ENCODE measurements at regions not wholly inside any gene's neighbourhood (a gene's known extent, or its start where the extent isn't known, plus 50 kb on each side); places are given as distances from the start of the nearest gene placed in this dataset.

DNA sequence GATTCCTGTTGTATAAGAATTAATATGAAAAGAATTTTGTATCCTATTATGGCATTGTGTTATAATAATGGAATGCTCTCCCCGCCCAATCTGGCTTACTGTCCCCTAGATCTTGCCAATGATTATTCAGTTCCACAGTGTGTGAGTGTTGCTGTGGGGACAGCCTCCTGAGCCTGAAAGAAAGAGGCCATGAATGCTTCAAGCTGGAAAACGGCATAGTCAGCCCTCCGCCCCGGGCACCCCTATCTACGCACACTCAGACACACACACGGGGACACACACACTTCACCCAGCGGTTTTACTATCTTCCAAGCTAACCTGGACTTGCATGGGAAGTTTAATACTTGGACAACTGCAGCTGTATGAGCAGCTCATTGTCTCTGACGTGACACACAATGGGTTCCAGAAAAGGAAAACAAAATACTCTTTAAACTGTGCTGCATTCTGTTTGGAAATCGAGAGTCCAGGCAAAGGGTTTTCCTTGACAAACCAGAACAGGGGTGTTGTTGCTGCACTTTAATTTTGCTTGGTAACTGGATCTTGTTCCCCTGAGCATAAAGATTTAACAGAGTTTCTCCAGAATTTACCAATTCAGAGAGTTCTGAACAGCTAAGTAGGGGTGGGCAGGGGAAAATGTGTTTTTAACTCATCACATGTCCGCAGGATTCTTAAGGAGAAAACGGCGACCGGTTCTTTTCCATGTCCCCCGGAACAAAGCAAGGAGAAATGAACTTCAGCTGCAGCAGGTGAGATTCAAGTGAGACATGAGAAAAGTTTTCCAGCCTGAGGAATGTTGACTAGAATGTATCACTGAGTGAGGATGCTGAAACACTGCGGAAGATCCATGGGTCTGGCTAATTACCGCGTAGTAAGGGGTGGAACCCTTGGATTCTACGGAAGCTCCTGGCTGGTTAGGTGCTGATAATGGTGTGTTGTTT, 472.9 kb downstream of the FOXO1 start:
- intact Hi-C loops (cut with micrococcal nuclease), result loop anchor here (5.0 kb wide), 1 partner anchor 126 kb away; no protein-coding TSS in a partner anchor
- DNase-seq, result no peak
- H3K9me3 Mint-ChIP-seq, result peaks cover 5% of the 10 kb centered on the region
- no peak overlapping the region for H3K4me3 Mint-ChIP-seq
- H3K36me3 Mint-ChIP-seq (ENCODE audit: low read depth), result no peaks in the 10 kb centered on the region
- peaks cover 39% of the 10 kb centered on the region for H3K4me1 Mint-ChIP-seq
- H3K27ac Mint-ChIP-seq, result no peak overlapping the region
- no peaks in the 10 kb centered on the region for H3K27me3 Mint-ChIP-seq

DNA sequence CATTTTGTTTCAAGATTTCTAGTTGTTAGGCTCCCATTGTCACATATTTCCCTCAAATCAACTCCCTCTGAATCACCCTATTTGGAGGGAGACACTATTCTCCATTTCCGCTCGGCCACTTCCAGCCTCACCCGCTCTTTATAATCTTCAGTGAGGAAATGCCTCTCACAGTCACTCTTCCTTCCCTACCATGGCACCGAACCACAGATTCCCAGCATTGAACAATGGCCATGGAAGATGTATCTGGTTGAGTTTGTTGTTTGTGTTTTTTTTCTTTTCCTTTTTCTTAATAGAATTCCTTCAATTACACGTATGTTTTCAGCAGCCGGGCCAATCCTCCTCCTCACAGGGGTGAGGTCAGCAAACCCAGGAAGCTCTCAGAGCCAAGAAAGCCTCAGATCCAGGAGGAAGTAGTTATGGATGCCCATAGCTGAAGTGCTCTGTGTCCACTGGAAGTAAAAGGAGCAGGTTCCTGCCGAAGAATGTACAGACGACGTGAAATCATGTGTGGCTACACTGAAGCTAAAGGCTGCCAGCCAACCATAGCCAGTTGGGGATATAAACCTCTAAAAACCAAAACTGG, 472.1 kb downstream of the FOXO1 start:
- Mint-ChIP-seq H3K9me3 (peaks cover 8% of the 10 kb centered on the region), H3K27me3 (no peaks in the 10 kb centered on the region), H3K27ac (no peak overlapping the region), H3K4me1 (peaks cover 34% of the 10 kb centered on the region), H3K36me3 (ENCODE audit: low read depth) (peaks cover 2% of the 10 kb centered on the region), H3K4me3 (no peak overlapping the region)
- DNase-seq, result no peak
- intact Hi-C loops (cut with micrococcal nuclease), result loop anchor here (5.0 kb wide), 1 partner anchor 127 kb away; no protein-coding TSS in a partner anchor

DNA sequence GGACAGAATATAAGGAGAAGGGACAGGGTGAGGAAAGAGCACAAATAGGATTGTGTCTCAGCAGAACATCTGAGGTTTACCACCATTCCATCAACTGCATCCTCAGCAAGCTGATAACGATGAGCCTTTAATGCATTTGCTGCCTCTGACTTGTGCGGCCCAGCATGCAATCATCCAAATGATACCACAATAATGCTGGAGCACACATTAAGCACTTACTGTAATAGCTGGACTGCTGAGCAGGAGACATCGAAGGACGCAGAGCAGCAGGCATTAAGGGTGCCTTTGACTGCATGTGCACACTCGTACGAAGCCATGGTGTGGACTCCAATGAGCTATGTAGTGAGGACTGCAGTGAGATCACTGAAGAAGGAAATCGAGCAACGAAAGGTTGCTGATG, 469.4 kb downstream of the FOXO1 start:
- no peak for DNase-seq
- no peak overlapping the region for H3K27ac Mint-ChIP-seq
- intact Hi-C loops (cut with micrococcal nuclease), result no loop called here
- peaks cover 2% of the 10 kb centered on the region for H3K36me3 Mint-ChIP-seq (ENCODE audit: low read depth)
- peaks cover 13% of the 10 kb centered on the region for H3K4me1 Mint-ChIP-seq
- no peak overlapping the region for H3K4me3 Mint-ChIP-seq
- peaks cover 8% of the 10 kb centered on the region for H3K9me3 Mint-ChIP-seq
- H3K27me3 Mint-ChIP-seq, result no peaks in the 10 kb centered on the region

DNA sequence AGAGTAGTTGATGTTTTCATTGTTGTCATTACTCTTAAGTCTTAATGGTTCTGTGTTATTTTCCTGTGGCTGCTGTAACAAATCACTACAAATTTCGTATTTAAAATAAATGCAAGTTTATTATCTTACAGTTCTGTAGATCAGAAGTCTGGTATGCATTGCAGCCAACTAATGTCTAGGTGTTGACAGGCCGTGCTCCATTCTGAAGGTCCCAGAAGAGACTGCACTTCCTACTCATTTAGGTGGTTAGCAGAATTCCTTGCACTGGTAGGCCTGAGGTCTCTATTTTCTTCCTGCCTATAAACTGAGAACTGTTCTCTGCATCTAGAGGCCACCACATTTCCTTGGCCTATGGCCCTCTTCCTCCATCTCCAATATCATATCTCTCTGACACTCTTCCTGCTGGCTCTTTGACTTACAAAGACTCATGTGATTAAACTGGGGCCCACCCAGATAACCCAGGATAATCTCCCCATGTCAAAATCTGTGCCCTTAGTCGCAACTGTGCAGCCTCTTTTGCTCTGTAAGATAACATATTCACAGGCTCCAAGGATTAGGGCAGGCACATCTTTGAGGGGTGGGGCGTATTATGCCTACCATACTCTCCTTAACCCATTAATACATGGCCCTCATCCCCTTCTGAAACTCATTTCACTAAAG, 468.4 kb downstream of the FOXO1 start:
- Mint-ChIP-seq H3K27ac (no peak overlapping the region), H3K27me3 (no peaks in the 10 kb centered on the region), H3K9me3 (peaks cover 8% of the 10 kb centered on the region), H3K36me3 (ENCODE audit: low read depth) (peaks cover 2% of the 10 kb centered on the region), H3K4me3 (no peak overlapping the region), H3K4me1 (peaks cover 10% of the 10 kb centered on the region)
- intact Hi-C loops (cut with micrococcal nuclease), result no loop called here
- DNase-seq, result no peak

DNA sequence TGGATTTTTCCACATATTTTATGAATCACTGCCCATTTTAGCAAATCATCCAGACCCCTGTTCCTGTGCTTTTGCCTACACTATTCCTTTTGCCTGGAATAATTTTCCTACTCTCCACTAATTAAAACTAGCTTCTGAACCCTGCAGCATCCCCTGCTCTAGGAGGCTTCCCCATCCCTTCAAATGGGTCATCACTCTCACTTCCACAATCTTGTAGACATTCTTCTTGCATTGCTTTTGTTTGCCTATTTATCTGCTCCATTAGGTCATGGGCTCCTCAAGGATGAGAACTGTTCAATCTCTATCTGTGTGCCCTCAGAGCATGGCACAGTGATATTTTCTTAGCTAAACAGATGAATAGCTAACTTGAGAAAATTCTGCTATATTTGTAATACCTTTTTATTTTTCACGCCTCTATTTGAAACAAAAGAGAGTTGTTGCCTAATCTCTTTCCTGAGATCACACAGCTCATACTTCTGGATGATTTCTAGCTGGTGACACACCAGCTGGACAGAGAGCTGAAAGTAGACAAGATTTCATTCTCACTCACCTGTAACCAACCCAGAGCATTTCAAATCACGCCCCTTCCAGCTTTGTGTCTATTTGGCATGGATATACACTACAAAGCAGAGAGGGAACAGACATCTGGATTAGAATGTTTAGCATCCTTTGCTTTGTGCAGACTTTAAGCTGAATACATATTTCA, 466.0 kb downstream of the FOXO1 start:
- no peak overlapping the region for H3K27ac Mint-ChIP-seq
- no peak overlapping the region for H3K4me3 Mint-ChIP-seq
- no peak for DNase-seq
- peaks cover 2% of the 10 kb centered on the region for H3K36me3 Mint-ChIP-seq (ENCODE audit: low read depth)
- H3K27me3 Mint-ChIP-seq, result no peaks in the 10 kb centered on the region
- intact Hi-C loops (cut with micrococcal nuclease), result no loop called here
- H3K4me1 Mint-ChIP-seq, result peaks cover 17% of the 10 kb centered on the region
- H3K9me3 Mint-ChIP-seq, result peaks cover 8% of the 10 kb centered on the region

DNA sequence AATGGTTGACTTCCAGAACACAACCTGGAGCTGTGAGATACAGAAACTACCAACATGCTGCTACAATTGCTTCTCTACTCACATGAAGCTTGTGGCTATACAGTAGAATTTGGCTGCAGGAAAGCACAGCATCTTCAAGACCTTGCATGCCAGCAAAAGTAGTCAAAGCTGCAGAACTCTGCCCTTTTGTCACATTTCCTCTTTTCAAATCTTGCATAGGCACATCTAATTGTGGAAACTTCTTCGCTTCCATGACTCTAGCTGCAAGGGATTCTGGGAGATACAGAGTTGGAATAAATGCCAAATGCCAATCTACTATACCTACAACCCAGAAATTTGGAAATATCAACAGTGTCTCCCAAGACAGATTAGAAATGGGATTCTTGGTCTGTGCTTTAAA, 462.2 kb downstream of the FOXO1 start:
- H3K36me3 Mint-ChIP-seq (ENCODE audit: low read depth), result peaks cover 12% of the 10 kb centered on the region
- H3K4me3 Mint-ChIP-seq, result no peak overlapping the region
- H3K9me3 Mint-ChIP-seq, result peaks cover 5% of the 10 kb centered on the region
- DNase-seq, result no peak
- H3K4me1 Mint-ChIP-seq, result peaks cover 40% of the 10 kb centered on the region
- H3K27ac Mint-ChIP-seq, result no peak overlapping the region
- H3K27me3 Mint-ChIP-seq, result no peaks in the 10 kb centered on the region
- intact Hi-C loops (cut with micrococcal nuclease), result no loop called here

DNA sequence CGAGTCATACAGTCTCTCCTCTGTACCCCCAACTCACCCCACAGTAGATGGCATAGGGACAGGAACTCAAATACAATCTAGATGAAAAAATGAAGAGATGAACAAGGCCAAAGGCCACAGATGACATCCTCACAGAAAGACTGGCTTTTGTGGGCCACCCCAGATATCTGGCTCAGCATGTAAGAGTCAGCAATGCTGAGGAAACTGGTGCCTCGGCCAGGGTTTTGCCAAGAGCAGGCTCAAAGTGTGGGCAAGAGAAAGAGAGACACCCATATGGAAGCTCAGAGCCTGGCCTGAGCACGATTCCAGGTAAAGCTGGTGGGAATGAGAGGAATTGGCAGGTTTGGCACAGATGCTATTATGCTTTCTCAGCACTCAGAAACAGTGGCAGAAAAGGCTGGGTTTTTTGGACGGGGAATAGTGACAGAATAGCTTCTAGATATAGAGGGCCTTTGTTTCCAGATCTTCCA, 460.6 kb downstream of the FOXO1 start:
- DNase-seq, result no peak
- H3K36me3 Mint-ChIP-seq (ENCODE audit: low read depth), result peaks cover 12% of the 10 kb centered on the region
- intact Hi-C loops (cut with micrococcal nuclease), result loop anchor here (2.0 kb wide), 3 partner anchors 15 to 457 kb away; no protein-coding TSS in a partner anchor
- peaks cover 34% of the 10 kb centered on the region for H3K4me1 Mint-ChIP-seq
- H3K27me3 Mint-ChIP-seq, result no peaks in the 10 kb centered on the region
- peaks cover 5% of the 10 kb centered on the region for H3K9me3 Mint-ChIP-seq
- H3K4me3 Mint-ChIP-seq, result peak overlapping the region; percentile 31
- peak overlapping the region; percentile 97 for H3K27ac Mint-ChIP-seq

DNA sequence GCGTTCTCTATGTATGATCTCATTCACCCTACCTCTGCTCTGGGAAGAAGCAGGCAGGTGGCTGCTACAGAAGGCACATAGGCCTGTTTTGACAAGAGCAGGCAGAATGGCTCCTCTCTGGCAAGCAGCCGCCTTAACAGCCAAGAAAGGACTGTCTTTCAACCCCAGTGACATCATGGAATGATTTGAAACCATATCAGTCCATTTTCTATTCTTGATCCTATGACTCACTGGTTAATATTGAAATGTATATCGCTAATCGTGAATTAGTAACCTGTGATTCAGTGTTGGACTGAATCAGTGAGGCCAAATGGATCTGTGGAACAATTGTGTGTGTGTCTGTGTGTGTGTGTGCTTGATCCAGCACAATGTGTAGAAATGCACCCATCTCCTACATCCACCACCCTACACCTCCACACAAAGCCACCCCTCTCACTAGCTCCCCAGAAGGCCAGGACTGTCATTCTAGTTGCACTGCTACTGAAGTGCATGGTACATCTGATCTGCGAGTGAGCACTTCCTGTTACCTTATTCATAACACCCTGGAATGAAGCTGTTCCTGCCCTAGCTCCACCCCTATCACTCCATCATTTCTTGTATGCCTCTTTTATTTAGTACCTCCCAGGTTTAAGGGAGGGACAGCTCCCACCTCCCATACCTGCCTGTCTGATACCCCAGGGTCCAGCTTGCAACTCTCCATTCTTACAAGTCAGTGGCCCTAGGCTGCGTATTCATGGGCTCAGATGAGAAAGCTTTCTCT, 460.0 kb downstream of the FOXO1 start:
- H3K4me1 Mint-ChIP-seq, result peaks cover 37% of the 10 kb centered on the region
- peak overlapping the region; percentile 97 for H3K27ac Mint-ChIP-seq
- H3K4me3 Mint-ChIP-seq, result peak overlapping the region; percentile 63
- H3K36me3 Mint-ChIP-seq (ENCODE audit: low read depth), result peaks cover 12% of the 10 kb centered on the region
- intact Hi-C loops (cut with micrococcal nuclease), result loop anchor here (2.0 kb wide), 3 partner anchors 16 to 456 kb away; no protein-coding TSS in a partner anchor
- peak; percentile 80 for DNase-seq
- H3K27me3 Mint-ChIP-seq, result no peaks in the 10 kb centered on the region
- peaks cover 5% of the 10 kb centered on the region for H3K9me3 Mint-ChIP-seq

DNA sequence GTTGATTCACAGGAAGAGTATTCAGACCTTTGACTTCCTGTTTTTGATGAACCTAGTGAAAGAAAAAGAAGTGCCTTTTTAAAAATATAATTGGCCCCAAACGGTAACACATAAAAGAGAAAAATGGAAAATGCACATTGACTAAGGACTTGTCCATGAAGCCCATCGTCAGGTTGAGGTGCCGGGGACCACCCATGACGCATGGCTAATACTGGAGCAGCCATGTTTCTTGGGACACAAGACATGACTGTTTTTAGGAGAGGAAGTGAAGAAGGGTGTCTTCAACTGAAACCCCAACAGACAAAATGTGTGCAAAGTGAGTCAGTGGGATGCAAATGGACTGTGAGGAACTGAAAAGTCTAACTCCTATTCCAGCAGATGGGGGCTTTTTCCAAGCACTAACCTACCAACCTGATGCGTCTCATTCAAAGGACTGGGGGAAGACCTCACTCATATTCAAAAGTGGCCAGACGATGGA, 459.4 kb downstream of the FOXO1 start:
- intact Hi-C loops (cut with micrococcal nuclease), result loop anchor here (2.0 kb wide), 3 partner anchors 16 to 456 kb away; no protein-coding TSS in a partner anchor
- H3K4me1 Mint-ChIP-seq, result peaks cover 43% of the 10 kb centered on the region
- H3K4me3 Mint-ChIP-seq, result peak overlapping the region; percentile 63

DNA sequence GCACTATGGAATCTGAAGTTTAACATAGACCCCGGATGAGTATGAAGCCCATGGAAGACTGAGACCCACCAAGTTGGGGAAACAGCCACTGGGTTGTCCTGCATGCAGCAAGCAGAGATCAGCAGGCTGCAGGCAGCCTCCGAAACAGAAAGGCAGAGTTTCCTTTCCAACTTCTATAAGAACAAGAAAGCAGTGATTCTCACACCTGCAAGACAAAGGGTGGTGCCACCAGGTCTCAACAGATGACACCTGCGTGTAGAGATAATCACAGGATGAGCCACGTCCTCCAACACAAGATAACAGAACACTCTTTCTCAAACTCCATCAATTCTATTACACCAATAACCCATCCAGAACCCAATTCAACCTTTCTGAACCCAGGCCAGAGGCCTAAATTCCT, 457.9 kb downstream of the FOXO1 start:
- H3K9me3 Mint-ChIP-seq, result peaks cover 12% of the 10 kb centered on the region
- no peaks in the 10 kb centered on the region for H3K27me3 Mint-ChIP-seq
- intact Hi-C loops (cut with micrococcal nuclease), result no loop called here
- H3K4me1 Mint-ChIP-seq, result peaks cover 47% of the 10 kb centered on the region
- DNase-seq, result no peak
- no peak overlapping the region for H3K4me3 Mint-ChIP-seq
- H3K27ac Mint-ChIP-seq, result no peak overlapping the region
- H3K36me3 Mint-ChIP-seq (ENCODE audit: low read depth), result peaks cover 12% of the 10 kb centered on the region

More for the DNA sequence above, 459.4 kb downstream of the FOXO1 start:
- Mint-ChIP-seq H3K27me3 (no peaks in the 10 kb centered on the region), H3K36me3 (ENCODE audit: low read depth) (peaks cover 12% of the 10 kb centered on the region), H3K27ac (peak overlapping the region; percentile 97), H3K9me3 (peaks cover 8% of the 10 kb centered on the region)
- DNase-seq, result peak; percentile 71

DNA sequence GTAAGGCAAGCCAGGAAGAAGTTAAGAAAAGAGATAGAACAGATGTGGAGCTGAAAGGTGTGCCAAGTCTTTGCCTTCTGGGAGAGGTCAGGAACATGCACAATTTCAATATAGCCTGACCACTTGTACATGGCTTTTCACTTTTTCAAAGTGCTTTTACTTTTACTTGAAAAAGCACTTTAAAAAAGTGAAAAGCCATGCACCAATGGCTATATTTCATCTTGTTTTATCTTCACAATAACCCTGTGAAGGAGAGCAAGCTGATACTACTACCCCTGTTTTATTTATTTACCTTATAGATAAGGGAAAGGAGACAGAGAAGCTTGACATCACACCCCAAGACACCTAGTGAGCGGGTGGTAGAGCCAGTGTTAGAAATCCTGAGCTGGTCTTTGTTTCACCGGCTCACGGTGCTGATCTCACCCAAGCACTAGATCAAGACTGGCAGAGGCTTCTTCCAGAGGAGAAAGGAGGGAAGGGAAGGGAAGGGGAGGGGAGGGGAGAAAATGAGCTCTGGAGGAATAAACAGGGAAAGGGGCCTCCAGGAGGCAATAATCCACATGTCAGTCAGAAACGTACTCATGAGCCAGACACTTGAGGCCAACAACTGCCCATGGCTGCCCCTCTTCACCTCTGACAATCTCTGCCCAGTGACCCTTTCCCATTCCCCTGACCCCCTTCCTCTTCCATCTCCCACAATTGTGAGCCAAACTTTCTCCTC, 455.4 kb downstream of the FOXO1 start:
- Mint-ChIP-seq H3K27ac (no peak overlapping the region), H3K4me1 (peaks cover 40% of the 10 kb centered on the region), H3K36me3 (ENCODE audit: low read depth) (peaks cover 12% of the 10 kb centered on the region), H3K4me3 (no peak overlapping the region), H3K9me3 (peaks cover 12% of the 10 kb centered on the region), H3K27me3 (no peaks in the 10 kb centered on the region)
- intact Hi-C loops (cut with micrococcal nuclease), result no loop called here
- DNase-seq, result no peak

DNA sequence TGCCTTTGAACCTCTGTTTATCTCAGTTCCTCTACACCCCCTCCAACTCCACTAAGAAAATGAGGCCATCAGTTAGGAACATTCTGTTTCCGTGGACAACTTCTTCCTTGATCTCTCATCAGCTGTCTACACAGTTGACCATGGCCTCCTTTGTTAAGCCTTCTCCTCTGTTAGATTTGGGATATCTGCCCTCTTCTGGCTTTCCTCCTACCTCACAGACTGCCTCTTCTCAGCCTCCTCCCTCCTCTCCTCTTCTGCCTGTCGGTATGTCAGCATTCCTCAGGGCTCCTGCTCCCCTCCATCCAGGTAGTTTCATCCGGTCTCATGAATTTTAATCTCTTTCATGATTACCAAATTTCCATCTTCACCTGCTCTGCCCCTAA, 454.9 kb downstream of the FOXO1 start:
- Mint-ChIP-seq H3K36me3 (ENCODE audit: low read depth) (peaks cover 8% of the 10 kb centered on the region), H3K9me3 (peaks cover 12% of the 10 kb centered on the region), H3K27ac (no peak overlapping the region), H3K4me3 (no peak overlapping the region), H3K27me3 (no peaks in the 10 kb centered on the region), H3K4me1 (peaks cover 34% of the 10 kb centered on the region)
- no peak for DNase-seq
- intact Hi-C loops (cut with micrococcal nuclease), result no loop called here

All from activated CD4-positive, alpha-beta T cell treated with anti-CD3 and anti-CD28 coated beads, Interleukin-2, amount 10 ng/mL, durations not matched to agents 24 days and 14 days (primary cell).